GM19438 (cell line): ENCODE measurements at regions not wholly inside any gene's neighbourhood (a gene's known extent, or its start where the extent isn't known, plus 50 kb on each side); places are given as distances from the start of the nearest gene placed in this dataset.

Experiments used
- ATAC-seq: cut with Tn5 transposase; IDR thresholded peaks from one replicate; pipeline ENCODE4 v1.9.1; 2021; ENCODE audit warnings: low read depth; ENCODE audit not compliant: unreplicated experiment

GRCh38 chr4:19728773-19729172 lies 522.9 kb upstream of the SLIT2 start:
- ATAC-seq, result no peak

- no peak for ATAC-seq
Measured at GRCh38 chr4:19727141-19727540, 524.6 kb upstream of the SLIT2 start.

DNA sequence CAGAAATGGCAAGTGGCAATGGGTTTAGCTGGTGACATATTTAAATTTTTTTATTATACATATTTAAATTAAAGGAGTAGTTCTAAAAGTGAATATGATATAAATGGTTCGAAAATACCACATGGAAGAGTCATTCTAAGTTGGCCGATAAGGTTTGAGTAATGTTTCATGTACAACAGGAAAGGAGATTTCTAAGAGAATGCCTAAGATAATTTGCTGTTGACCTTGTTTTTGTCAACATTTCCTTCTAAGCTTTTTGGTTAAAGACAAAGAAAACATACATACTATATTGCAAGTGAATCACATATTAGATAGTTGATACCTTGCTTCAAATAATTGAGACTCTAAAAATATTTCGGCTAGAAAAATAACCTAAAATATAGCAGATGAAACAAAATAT lies 526.6 kb upstream of the SLIT2 start:
- no peak for ATAC-seq

- ATAC-seq, result no peak
Measured at GRCh38 chr4:19722404-19722803, 529.3 kb upstream of the SLIT2 start.

- ATAC-seq, result no peak
Measured at GRCh38 chr4:19721587-19721986, 530.1 kb upstream of the SLIT2 start.

- ATAC-seq, result no peak
Measured at GRCh38 chr4:19720610-19721009, 531.1 kb upstream of the SLIT2 start.

DNA sequence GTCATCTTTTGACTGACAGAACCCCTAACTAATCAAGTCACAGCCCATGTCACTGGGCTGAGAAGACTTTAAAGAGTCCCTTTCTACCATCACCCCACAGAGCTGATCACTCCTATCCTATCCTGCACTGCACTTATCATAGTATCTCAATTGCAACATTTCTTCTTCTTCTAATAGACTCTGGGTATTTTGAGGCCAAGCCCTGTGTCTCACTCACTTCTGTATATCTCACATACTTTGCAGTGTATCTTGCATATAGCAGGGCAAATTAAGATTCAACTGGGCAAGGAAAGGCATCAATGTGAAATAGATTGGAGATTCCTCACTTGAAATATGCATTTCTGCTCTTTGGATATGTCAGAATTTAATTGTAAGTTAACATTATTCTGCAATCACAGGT lies 531.5 kb upstream of the SLIT2 start:
- ATAC-seq, result no peak

DNA sequence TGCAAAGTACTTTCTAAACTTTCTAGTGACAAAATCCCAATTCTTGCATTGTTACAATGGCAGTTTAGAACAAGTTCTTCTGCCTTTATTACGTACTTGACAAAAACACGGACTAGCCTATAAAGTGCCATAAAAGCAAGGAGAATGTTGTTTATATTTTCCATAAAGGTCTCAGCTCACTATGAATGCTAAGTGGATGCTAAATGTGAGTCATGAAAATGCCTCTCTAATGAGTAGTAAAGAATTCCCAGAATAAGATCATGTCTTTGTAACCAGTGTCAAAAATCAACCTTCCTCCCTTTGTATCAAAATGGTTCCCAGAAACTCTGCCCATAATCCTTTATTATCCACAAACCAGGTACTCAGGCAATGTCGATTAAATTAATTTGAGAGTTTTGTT lies 539.8 kb upstream of the SLIT2 start:
- ATAC-seq, result no peak

DNA sequence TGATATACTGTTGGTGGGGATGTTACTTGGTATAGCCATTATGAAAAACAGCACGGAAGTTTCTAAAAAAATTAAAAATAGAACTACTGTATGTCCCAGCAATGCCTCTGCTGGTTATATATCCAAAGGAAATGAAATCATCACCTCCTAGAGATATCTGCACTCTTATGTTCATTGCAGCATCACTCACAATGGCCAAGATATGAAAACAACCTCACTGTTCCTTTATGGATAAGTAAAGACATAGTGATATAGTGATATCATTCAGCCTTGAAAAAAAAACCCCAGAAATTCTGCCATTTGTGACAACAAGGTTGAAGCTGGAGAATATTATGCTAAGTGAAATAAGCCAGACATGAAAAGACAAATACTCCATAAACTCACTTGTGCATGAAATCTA lies 543.8 kb upstream of the SLIT2 start:
- ATAC-seq, result no peak

GRCh38 chr4:19703391-19703790 lies 548.3 kb upstream of the SLIT2 start:
- ATAC-seq, result no peak

GRCh38 chr4:19700992-19701391 lies 550.7 kb upstream of the SLIT2 start:
- ATAC-seq, result no peak

DNA sequence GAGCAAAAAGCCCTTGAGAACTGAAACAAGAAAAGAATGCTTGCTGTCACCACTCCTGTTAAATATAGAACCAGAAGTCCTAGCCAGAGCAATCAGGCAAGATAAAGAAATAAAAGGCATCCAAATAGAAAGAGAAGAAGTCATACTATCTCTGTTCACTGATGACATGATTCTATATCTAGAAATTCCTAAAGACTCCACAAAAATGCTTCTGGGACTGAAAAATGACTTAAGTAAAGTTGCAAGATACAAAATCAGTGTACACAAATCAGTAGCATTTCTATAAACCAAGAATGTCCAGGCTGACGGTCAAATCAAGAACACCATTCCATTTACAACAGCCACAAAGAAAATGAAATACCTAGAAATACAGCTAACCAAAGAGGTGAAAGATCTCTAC lies 552.7 kb upstream of the SLIT2 start:
- no peak for ATAC-seq

GRCh38 chr4:19694812-19695211 lies 556.9 kb upstream of the SLIT2 start:
- no peak for ATAC-seq

GRCh38 chr4:19693936-19694570 lies 557.7 kb upstream of the SLIT2 start:
- ATAC-seq, result no peak

- no peak for ATAC-seq
Measured at GRCh38 chr4:19689511-19689910, 562.2 kb upstream of the SLIT2 start.

GRCh38 chr4:19686456-19686855 lies 565.2 kb upstream of the SLIT2 start:
- no peak for ATAC-seq

- no peak for ATAC-seq
Measured at GRCh38 chr4:19684084-19684483, 567.6 kb upstream of the SLIT2 start.

GRCh38 chr4:19683426-19683825 lies 568.3 kb upstream of the SLIT2 start:
- no peak for ATAC-seq

GRCh38 chr4:19677211-19677610 lies 574.5 kb upstream of the SLIT2 start:
- no peak for ATAC-seq

- no peak for ATAC-seq
Measured at GRCh38 chr4:19675172-19675811, 576.4 kb upstream of the SLIT2 start.

GRCh38 chr4:19659101-19659500 lies 592.6 kb upstream of the SLIT2 start:
- ATAC-seq, result no peak

- ATAC-seq, result no peak
Measured at GRCh38 chr4:19657856-19658255, 593.8 kb upstream of the SLIT2 start.

DNA sequence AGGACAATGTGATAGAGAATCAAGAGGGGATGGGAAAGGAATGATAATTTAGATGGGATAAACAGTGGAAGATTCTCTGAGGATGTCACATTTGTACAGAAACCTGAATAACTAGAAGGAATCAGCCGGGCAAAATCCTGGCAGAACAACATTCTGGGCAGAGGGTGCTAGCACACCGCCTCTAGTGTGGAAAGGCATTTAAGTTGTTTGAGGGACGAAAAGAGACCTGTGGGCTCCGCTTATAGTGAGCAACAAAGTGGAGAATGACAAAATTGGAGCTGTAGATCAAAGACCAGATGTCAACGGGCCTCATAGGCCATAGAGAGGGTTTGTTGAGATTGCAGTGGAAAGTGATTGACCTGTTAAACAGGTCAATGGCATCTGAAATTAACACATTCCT lies 596.0 kb upstream of the SLIT2 start:
- no peak for ATAC-seq
